K562 (cell line): ENCODE measurements at regions not wholly inside any gene's neighbourhood (a gene's known extent, or its start where the extent isn't known, plus 50 kb on each side); places are given as distances from the start of the nearest gene placed in this dataset.
A peak's percentile ranks its signal among the peaks of the same experiment; 100 is the strongest.

Experiments used
- FOXM1 ChIP-seq, 2 experiments: fragments of 450-650 bp in 1 of 2; sonication (generic) in 1 of 2; formaldehyde crosslinking in 1 of 2; IDR thresholded peaks; 2 replicates each; pipeline versions ENCODE4 v1.6.1 to v1.9.0; 2017 to 2022; ENCODE audit warnings: low read depth in 2 of 2, mild to moderate bottlenecking in 2 of 2, missing genetic modification reagents in 1 of 2, moderate library complexity in 1 of 2
- KDM2B ChIP-seq: fragments of 250-450 bp; sonication (Bioruptor Pico); IDR thresholded peaks from 2 replicates; pipeline ENCODE4 v1.8.0; 2021; ENCODE audit warnings: mild to moderate bottlenecking, moderate library complexity
- MCM3 ChIP-seq: fragments of 450-650 bp; IDR thresholded peaks from 2 replicates; pipeline ENCODE4 v1.6.1; 2016
- MED1 ChIP-seq: sonication (generic); formaldehyde crosslinking; IDR thresholded peaks from 2 replicates; pipeline ENCODE4 v1.8.1; 2023; ENCODE audit warnings: missing genetic modification reagents, borderline replicate concordance
- MXI1 ChIP-seq: IDR thresholded peaks from 2 replicates; pipeline ENCODE4 v1.6.1; 2011; ENCODE audit warnings: low read depth, mild to moderate bottlenecking, improper control_type of control experiment, low read length
- NFXL1 ChIP-seq: fragments of 450-650 bp; formaldehyde crosslinking; IDR thresholded peaks from 2 replicates; pipeline ENCODE4 v1.4.0; 2021; ENCODE audit warnings: mild to moderate bottlenecking
- PHB2 ChIP-seq: fragments of 450-650 bp; IDR thresholded peaks from 2 replicates; pipeline ENCODE4 v1.6.1; 2017; ENCODE audit warnings: low read depth
- POLR2AphosphoS2 ChIP-seq: IDR thresholded peaks from 2 replicates; pipeline ENCODE4 v1.6.1; 2012; ENCODE audit warnings: low read length, improper control_type of control experiment
- RFX1 ChIP-seq: fragments of 450-650 bp; IDR thresholded peaks from 2 replicates; pipeline ENCODE4 v1.6.1; 2016; ENCODE audit warnings: mild to moderate bottlenecking, moderate library complexity
- SOX6 ChIP-seq: fragments of 450-650 bp; IDR thresholded peaks from 2 replicates; pipeline ENCODE4 v1.6.1; 2014; ENCODE audit warnings: mild to moderate bottlenecking
- SUPT5H ChIP-seq: fragments of 450-650 bp; IDR thresholded peaks from 2 replicates; pipeline ENCODE4 v1.6.1; 2016
- ZNF561 ChIP-seq: fragments of 450-650 bp; formaldehyde crosslinking; conservative IDR thresholded peaks from 2 replicates; pipeline ENCODE4 v1.4.0; 2020; ENCODE audit warnings: mild to moderate bottlenecking, moderate library complexity
- ZNF696 ChIP-seq: fragments of 250-450 bp; sonication (Bioruptor Pico); conservative IDR thresholded peaks from 2 replicates; pipeline ENCODE4 v1.4.0; 2020; ENCODE audit warnings: mild to moderate bottlenecking, moderate library complexity
- ZNF75A ChIP-seq: fragments of 450-650 bp; formaldehyde crosslinking; IDR thresholded peaks from 2 replicates; pipeline ENCODE4 v1.4.0; 2020; ENCODE audit warnings: mild to moderate bottlenecking
- TF ChIP-seq, protein P1 (sequence below), 2 experiments: IDR thresholded peaks in 1 of 2; conservative IDR thresholded peaks in 1 of 2; 2 replicates each; pipeline ENCODE4 v1.6.1; 2016; ENCODE audit warnings: low read depth in 2 of 2, mild to moderate bottlenecking in 1 of 2, missing compliant biosample characterization in 1 of 2, missing genetic modification characterization in 1 of 2, moderate library complexity in 1 of 2
- TF ChIP-seq, protein P2 (sequence below): sonication (generic); formaldehyde crosslinking; IDR thresholded peaks from 2 replicates; pipeline ENCODE4 v1.8.0; 2023; ENCODE audit warnings: mild to moderate bottlenecking, missing genetic modification reagents
- TF ChIP-seq, protein P3 (sequence below): sonication (generic); formaldehyde crosslinking; IDR thresholded peaks from 2 replicates; pipeline ENCODE4 v1.8.1; 2023; ENCODE audit warnings: mild to moderate bottlenecking, missing genetic modification reagents
- TF ChIP-seq, protein P4 (sequence below): fragments of 450-650 bp; formaldehyde crosslinking; IDR thresholded peaks from 2 replicates; pipeline ENCODE4 v1.4.0; 2022; ENCODE audit warnings: mild to moderate bottlenecking, moderate library complexity
- TF ChIP-seq, protein P5 (sequence below): sonication (generic); formaldehyde crosslinking; IDR thresholded peaks from 2 replicates; pipeline ENCODE4 v1.8.1; 2023; ENCODE audit warnings: mild to moderate bottlenecking, missing genetic modification reagents, moderate library complexity

DNA sequence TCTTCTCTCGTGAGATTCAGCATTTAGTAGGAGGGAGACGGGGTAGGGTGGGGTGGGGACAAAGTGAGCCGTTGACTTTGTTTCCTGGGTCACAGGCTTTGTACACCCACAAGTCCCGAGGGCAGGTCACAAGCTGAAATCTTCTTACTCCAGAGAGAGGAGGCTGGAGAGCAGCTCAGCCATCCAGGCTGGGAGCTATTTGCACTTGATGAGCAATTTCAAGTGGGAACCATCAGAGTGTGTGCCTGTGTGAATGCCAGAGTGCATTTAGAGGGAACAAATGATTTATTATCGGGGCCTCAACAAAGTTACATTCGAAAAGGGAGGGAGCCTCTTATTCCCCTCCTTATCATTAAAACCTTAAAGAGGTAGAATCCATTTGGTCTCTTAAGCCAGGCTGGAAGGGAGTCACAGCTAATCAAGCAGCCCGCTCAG, 155.7 kb upstream of the JARID2 start (continued):
- peak; percentile 65 for TF ChIP-seq SUPT5H
- TF ChIP-seq, protein P1, sequence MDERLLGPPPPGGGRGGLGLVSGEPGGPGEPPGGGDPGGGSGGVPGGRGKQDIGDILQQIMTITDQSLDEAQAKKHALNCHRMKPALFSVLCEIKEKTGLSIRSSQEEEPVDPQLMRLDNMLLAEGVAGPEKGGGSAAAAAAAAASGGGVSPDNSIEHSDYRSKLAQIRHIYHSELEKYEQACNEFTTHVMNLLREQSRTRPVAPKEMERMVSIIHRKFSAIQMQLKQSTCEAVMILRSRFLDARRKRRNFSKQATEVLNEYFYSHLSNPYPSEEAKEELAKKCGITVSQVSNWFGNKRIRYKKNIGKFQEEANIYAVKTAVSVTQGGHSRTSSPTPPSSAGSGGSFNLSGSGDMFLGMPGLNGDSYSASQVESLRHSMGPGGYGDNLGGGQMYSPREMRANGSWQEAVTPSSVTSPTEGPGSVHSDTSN (CRISPR knock-in tag; IDR thresholded peaks at IDR 0.05; ENCODE audit: low read depth), result no peak
- TF ChIP-seq, protein P1 (tag; conservative IDR thresholded peaks at IDR 0.05; ENCODE audit: low read depth), result peak; percentile 88
- TF ChIP-seq MCM3, result no peak
- no peak for TF ChIP-seq MED1
- TF ChIP-seq ZNF561 (CRISPR knock-in tag), result no peak
- no peak for TF ChIP-seq ZNF75A (CRISPR knock-in tag)
- peak; percentile 24; the same call in 1 of the 2 replicates for TF ChIP-seq RFX1
- no peak for TF ChIP-seq PHB2
- TF ChIP-seq, protein P2, sequence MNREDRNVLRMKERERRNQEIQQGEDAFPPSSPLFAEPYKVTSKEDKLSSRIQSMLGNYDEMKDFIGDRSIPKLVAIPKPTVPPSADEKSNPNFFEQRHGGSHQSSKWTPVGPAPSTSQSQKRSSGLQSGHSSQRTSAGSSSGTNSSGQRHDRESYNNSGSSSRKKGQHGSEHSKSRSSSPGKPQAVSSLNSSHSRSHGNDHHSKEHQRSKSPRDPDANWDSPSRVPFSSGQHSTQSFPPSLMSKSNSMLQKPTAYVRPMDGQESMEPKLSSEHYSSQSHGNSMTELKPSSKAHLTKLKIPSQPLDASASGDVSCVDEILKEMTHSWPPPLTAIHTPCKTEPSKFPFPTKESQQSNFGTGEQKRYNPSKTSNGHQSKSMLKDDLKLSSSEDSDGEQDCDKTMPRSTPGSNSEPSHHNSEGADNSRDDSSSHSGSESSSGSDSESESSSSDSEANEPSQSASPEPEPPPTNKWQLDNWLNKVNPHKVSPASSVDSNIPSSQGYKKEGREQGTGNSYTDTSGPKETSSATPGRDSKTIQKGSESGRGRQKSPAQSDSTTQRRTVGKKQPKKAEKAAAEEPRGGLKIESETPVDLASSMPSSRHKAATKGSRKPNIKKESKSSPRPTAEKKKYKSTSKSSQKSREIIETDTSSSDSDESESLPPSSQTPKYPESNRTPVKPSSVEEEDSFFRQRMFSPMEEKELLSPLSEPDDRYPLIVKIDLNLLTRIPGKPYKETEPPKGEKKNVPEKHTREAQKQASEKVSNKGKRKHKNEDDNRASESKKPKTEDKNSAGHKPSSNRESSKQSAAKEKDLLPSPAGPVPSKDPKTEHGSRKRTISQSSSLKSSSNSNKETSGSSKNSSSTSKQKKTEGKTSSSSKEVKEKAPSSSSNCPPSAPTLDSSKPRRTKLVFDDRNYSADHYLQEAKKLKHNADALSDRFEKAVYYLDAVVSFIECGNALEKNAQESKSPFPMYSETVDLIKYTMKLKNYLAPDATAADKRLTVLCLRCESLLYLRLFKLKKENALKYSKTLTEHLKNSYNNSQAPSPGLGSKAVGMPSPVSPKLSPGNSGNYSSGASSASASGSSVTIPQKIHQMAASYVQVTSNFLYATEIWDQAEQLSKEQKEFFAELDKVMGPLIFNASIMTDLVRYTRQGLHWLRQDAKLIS (CRISPR knock-in tag), result no peak
- no peak for TF ChIP-seq FOXM1 (IDR thresholded peaks at IDR 0.05; ENCODE audit: low read depth)
- no peak for TF ChIP-seq FOXM1 (CRISPR knock-in tag; IDR thresholded peaks at IDR 0.05; ENCODE audit: low read depth)
- TF ChIP-seq, protein P3, sequence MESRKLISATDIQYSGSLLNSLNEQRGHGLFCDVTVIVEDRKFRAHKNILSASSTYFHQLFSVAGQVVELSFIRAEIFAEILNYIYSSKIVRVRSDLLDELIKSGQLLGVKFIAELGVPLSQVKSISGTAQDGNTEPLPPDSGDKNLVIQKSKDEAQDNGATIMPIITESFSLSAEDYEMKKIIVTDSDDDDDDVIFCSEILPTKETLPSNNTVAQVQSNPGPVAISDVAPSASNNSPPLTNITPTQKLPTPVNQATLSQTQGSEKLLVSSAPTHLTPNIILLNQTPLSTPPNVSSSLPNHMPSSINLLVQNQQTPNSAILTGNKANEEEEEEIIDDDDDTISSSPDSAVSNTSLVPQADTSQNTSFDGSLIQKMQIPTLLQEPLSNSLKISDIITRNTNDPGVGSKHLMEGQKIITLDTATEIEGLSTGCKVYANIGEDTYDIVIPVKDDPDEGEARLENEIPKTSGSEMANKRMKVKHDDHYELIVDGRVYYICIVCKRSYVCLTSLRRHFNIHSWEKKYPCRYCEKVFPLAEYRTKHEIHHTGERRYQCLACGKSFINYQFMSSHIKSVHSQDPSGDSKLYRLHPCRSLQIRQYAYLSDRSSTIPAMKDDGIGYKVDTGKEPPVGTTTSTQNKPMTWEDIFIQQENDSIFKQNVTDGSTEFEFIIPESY (CRISPR knock-in tag), result no peak
- peak; percentile 63; the same call in 1 of the 2 replicates for TF ChIP-seq POLR2AphosphoS2
- TF ChIP-seq, protein P4, sequence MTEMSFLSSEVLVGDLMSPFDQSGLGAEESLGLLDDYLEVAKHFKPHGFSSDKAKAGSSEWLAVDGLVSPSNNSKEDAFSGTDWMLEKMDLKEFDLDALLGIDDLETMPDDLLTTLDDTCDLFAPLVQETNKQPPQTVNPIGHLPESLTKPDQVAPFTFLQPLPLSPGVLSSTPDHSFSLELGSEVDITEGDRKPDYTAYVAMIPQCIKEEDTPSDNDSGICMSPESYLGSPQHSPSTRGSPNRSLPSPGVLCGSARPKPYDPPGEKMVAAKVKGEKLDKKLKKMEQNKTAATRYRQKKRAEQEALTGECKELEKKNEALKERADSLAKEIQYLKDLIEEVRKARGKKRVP (CRISPR knock-in tag), result peak; percentile 13; the same call in 1 of the 2 replicates
- TF ChIP-seq, protein P5, sequence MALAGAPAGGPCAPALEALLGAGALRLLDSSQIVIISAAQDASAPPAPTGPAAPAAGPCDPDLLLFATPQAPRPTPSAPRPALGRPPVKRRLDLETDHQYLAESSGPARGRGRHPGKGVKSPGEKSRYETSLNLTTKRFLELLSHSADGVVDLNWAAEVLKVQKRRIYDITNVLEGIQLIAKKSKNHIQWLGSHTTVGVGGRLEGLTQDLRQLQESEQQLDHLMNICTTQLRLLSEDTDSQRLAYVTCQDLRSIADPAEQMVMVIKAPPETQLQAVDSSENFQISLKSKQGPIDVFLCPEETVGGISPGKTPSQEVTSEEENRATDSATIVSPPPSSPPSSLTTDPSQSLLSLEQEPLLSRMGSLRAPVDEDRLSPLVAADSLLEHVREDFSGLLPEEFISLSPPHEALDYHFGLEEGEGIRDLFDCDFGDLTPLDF (CRISPR knock-in tag), result no peak
- TF ChIP-seq ZNF696 (CRISPR knock-in tag), result no peak; the same call in 1 of the 2 replicates
- TF ChIP-seq KDM2B (CRISPR knock-in tag), result no peak
- TF ChIP-seq NFXL1 (CRISPR knock-in tag), result no peak
- TF ChIP-seq MXI1, result no peak
- TF ChIP-seq SOX6, result peak; percentile 44; the same call in 1 of the 2 replicates
